Loucy (cell line): ENCODE measurements at regions not wholly inside any gene's neighbourhood (a gene's known extent, or its start where the extent isn't known, plus 50 kb on each side); places are given as distances from the start of the nearest gene placed in this dataset.

Experiments used
- CTCF ChIP-seq: fragments of 200-600 bp; sonication (generic); conservative IDR thresholded peaks from 2 replicates; pipeline ENCODE4 v1.5.1; 2014; ENCODE audit warnings: mild to moderate bottlenecking, antibody characterized with exemption, low read length
- EZH2phosphoT487 ChIP-seq: fragments of 200-600 bp; IDR thresholded peaks from 2 replicates; pipeline ENCODE4 v1.6.1; 2018; ENCODE audit warnings: antibody characterized with exemption, mild to moderate bottlenecking, moderate library complexity, borderline replicate concordance

GRCh38 chr6:132087391-132087790 lies 136.2 kb upstream of the CCN2 start:
- TF ChIP-seq CTCF (no peak), EZH2phosphoT487 (no peak)
